Peyer's patch (tissue), 4 donors: ENCODE measurements at regions not wholly inside any gene's neighbourhood (a gene's known extent, or its start where the extent isn't known, plus 50 kb on each side); places are given as distances from the start of the nearest gene placed in this dataset.

Experiments
- CTCF ChIP-seq, 6 experiments: fragments of 450-650 bp in 4 of 6; fragments of 200-600 bp in 2 of 6; sonication (generic) in 1 of 6; IDR thresholded peaks; one replicate each; pipeline ENCODE4 v1.5.1; 2017 to 2019; ENCODE audit warnings: antibody characterized with exemption in 6 of 6, mild to moderate bottlenecking in 3 of 6, moderate library complexity in 1 of 6
- POLR2A ChIP-seq, 2 donors: fragments of 450-650 bp; IDR thresholded peaks; one replicate each; pipeline ENCODE4 v1.5.1; 2017; ENCODE audit warnings: antibody characterized with exemption in 2 of 2, mild to moderate bottlenecking in 2 of 2, moderate library complexity in 2 of 2

DNA sequence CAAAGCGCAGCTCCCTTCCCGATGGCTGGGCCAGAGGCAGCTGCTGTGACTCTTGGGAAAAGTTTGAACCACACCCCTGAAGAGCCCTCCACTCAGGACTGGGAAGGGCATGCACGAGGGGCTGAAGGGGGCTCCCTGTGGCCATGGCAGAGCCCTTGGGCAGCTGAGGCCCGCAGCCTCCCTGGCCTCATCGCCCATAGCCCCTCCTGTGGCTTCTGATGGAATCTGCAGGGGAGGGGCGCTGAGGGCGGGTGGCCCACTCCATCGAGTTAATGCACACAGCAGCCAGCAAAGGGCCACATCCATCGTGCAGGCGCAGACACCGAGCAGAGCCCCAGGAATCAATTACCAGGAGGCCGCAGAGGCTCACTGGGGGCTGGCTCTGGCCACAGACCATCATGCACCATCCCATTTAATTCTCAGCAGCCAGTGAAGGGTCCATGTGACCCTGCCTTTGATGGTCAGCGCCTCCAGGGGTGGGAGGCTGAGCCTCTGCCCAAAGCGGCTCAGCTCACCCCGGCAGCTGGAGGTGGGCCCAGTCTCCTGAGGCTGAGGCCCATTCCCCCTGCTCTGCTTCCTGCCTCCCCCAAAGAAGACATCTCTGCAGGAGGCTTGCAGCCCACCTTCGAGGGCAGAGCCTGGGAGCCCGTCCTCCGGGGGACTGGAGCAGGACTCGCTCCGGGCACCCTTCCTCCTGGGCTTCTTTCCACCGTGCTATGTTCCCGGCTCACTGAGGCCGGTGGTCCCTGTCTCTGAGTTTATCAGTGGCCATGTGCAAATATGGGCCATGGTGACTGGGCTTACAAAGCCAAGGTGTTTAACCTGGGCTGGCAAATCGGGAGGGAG lies 1410.2 kb downstream of the BRD1 start:
- TF ChIP-seq CTCF (IDR thresholded peaks at IDR 0.05) (no peak), POLR2A (IDR thresholded peaks at IDR 0.05) (no peak)
